ENCODE measurements at regions not wholly inside any gene's neighbourhood (a gene's known extent, or its start where the extent isn't known, plus 50 kb on each side); places are given as distances from the start of the nearest gene placed in this dataset.

DNA sequence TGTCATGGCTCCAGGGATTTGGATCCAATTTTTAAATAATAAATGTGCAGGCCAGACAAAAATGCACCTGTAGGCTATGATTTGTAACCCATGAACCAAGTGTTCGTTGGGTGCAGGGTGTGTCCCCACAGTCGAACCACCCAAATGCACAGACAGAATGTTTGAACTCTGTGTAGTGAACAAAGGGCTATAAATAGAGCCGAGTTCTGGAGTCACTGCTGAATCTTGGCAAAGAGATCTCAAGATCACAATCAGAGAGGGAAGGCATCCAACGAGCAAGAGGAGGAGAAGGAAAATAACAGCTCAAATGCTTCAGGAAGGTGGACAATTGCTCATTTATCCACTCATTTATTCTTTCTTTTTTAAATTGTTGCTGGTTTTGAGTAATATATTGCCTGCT lies 547.9 kb downstream of the FGF9 start:
- 20% methylated on average over 1 of the region's 4 CpGs; no CpG with 5 or more reads in 1 of the 2 experiments for WGBS, 2 experiments (ENCODE audit: extremely low coverage in 2 of 2, insufficient read length in 1 of 2)
- BruUV-seq (replicated peaks), result no TSS peak
- DNase-seq (no peak), ATAC-seq (ENCODE audit: low read depth) (no peak)
- H3K9me3 ChIP-seq (ENCODE audit: control insufficient read depth, insufficient read depth, low read length), result no peaks in the 10 kb centered on the region
- H3K79me1 ChIP-seq (ENCODE audit: low read depth in 1 of 2, low read length in 2 of 2), result no peaks in the 10 kb centered on the region
- no peaks in the 10 kb centered on the region for H3K36me3 ChIP-seq (ENCODE audit: control insufficient read depth, insufficient read depth, low read length)
- H3K14ac ChIP-seq (replicated peaks; ENCODE audit: low read depth, low read length), result no peak overlapping the region
- H2BK5ac ChIP-seq (ENCODE audit: low read depth, low read length, poor library complexity, severe bottlenecking), result no peak overlapping the region
- H2BK120ac ChIP-seq (ENCODE audit: low read depth, low read length), result no peak overlapping the region
- no peak overlapping the region for H3K4me3 ChIP-seq (ENCODE audit: insufficient read depth, low read depth, low read length)
- H2AK9ac ChIP-seq (replicated peaks; ENCODE audit: low read depth, low read length, poor library complexity), result no peak overlapping the region
- in situ Hi-C loops (cut with MboI; ENCODE audit: low sequenced_read_pairs), result no loop called here
- H3K9me1 ChIP-seq (ENCODE audit: insufficient read depth, low read length), result no peaks in the 10 kb centered on the region
- H3K27ac ChIP-seq (ENCODE audit: insufficient read depth, low read length), result no peak overlapping the region
- TF ChIP-seq MAZ (IDR thresholded peaks at IDR 0.05; ENCODE audit: borderline replicate concordance, low read depth, low read length), result no peak
- no peak overlapping the region for H3K18ac ChIP-seq (ENCODE audit: low read depth, low read length)
- no peak overlapping the region for H3K9ac ChIP-seq (ENCODE audit: low read depth, low read length)
- peaks cover 5% of the 10 kb centered on the region; the same call in 1 of the 2 replicates for H3K27me3 ChIP-seq (ENCODE audit: control insufficient read depth, insufficient read depth, low read length)
- H2AK5ac ChIP-seq (ENCODE audit: low read depth, low read length), result no peak overlapping the region
- H2BK20ac ChIP-seq (ENCODE audit: low read depth, low read length), result no peak overlapping the region
- no peak overlapping the region for H4K8ac ChIP-seq (ENCODE audit: low read depth in 2 of 2, low read length in 2 of 2)
- H4K5ac ChIP-seq (ENCODE audit: low read depth, low read length), result no peak overlapping the region
- ChIA-PET POLR2A (ENCODE audit: unreplicated experiment) (no interaction called here), CTCF (no interaction called here)
- no peak overlapping the region for H3K4ac ChIP-seq (ENCODE audit: low read depth, low read length)
- no peak overlapping the region for H3K56ac ChIP-seq (ENCODE audit: extremely low read depth, insufficient read depth, low read length)
- H4K20me1 ChIP-seq (ENCODE audit: insufficient read depth, low read length), result no peaks in the 10 kb centered on the region
- no peak overlapping the region for H2BK15ac ChIP-seq (ENCODE audit: low read depth, low read length)
- H3K4me2 ChIP-seq (ENCODE audit: low read depth, low read length), result no peak overlapping the region
- intact Hi-C loops (cut with micrococcal nuclease), result no loop called here
- no peaks in the 10 kb centered on the region for H3K4me1 ChIP-seq (ENCODE audit: control insufficient read depth, insufficient read depth, low read length)
- no peak overlapping the region for H2AFZ ChIP-seq (replicated peaks; ENCODE audit: low read length, poor library complexity)
- no peak overlapping the region for H4K91ac ChIP-seq (ENCODE audit: insufficient read depth, low read depth, low read length)
- dilution Hi-C loops (cut with HindIII; ENCODE audit: low sequenced_read_pairs, unreplicated experiment), result no loop called here
- H3K23ac ChIP-seq (ENCODE audit: low read depth, low read length), result no peak overlapping the region
